PFSK-1 (cell line): ENCODE measurements at regions not wholly inside any gene's neighbourhood (a gene's known extent, or its start where the extent isn't known, plus 50 kb on each side); places are given as distances from the start of the nearest gene placed in this dataset.

ENCODE experiments used
- POLR2AphosphoS5 ChIP-seq: IDR thresholded peaks from 2 replicates; pipeline ENCODE4 v1.6.1; 2012; ENCODE audit warnings: low read depth, mild to moderate bottlenecking, control low read depth, low read length, moderate library complexity
- SIN3A ChIP-seq: IDR thresholded peaks from 2 replicates; pipeline ENCODE4 v1.6.1; 2012; ENCODE audit warnings: mild to moderate bottlenecking, low read length, moderate library complexity, borderline replicate concordance; ENCODE audit not compliant: insufficient read depth

DNA sequence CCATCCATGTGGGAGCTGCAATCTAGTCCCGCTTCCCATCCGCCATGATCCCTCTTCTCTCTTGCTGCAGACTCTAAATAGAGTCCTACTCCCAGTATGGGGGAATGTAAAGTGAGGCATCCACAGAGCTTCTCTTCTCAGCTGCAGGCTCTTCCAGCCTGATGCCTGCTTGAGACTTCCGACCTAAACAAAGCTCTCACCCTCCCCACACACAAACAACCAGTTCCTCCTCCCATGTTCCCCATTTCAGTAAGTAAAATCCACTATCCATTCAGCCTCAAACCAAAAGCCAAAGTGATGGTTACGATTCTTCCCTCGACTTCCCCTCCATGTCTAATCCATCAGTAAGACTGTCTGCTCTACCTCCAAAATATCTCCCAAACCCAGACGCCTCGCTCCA is 108.2 kb upstream of the NFE2L3 start:
- TF ChIP-seq SIN3A = no peak
- no peak for TF ChIP-seq POLR2AphosphoS5
